Natural killer cell (primary cell): ENCODE measurements at regions not wholly inside any gene's neighbourhood (a gene's known extent, or its start where the extent isn't known, plus 50 kb on each side); places are given as distances from the start of the nearest gene placed in this dataset.

Source experiments
- ATAC-seq, 3 donors: fragments of 150-1000 bp in 2 of 3; fragments of 200-7000 bp in 1 of 3; cut with Tn5 transposase; 1 replicate in 1 of 3; 2 replicates in 2 of 3; pipeline ENCODE4 v1.10.0; 2021; ENCODE audit warnings: mild to moderate bottlenecking in 2 of 3, moderate library complexity in 2 of 3
- DNase-seq, 2 donors: peaks; one replicate each; pipeline versions ENCODE4 v3.0.0 to v3.0.0-alpha.2; 2013 to 2021; ENCODE audit warnings: mixed read lengths in 1 of 2
- H3K27ac ChIP-seq: one replicate; pipeline ENCODE4 v1.5.1; 2013; ENCODE audit warnings: mild to moderate bottlenecking, low read length
- H3K27me3 ChIP-seq: one replicate; pipeline ENCODE4 v1.6.1; 2013; ENCODE audit warnings: low read length; ENCODE audit not compliant: control insufficient read depth, insufficient read depth
- H3K36me3 ChIP-seq: one replicate; pipeline ENCODE4 v1.6.1; 2013; ENCODE audit warnings: low read length; ENCODE audit not compliant: control insufficient read depth, insufficient read depth
- H3K4me1 ChIP-seq: one replicate; pipeline ENCODE4 v1.6.1; 2013; ENCODE audit warnings: low read length; ENCODE audit not compliant: control insufficient read depth, insufficient read depth
- H3K4me3 ChIP-seq: one replicate; pipeline ENCODE4 v1.5.1; 2013; ENCODE audit warnings: low read length
- H3K9me3 ChIP-seq: one replicate; pipeline ENCODE4 v1.6.1; 2013; ENCODE audit warnings: low read length; ENCODE audit not compliant: control insufficient read depth, insufficient read depth
- H3K27ac Mint-ChIP-seq, 2 donors: one replicate each; pipeline ENCODE4 v1.8.0; 2022; ENCODE audit warnings: mild to moderate bottlenecking in 2 of 2, mixed read lengths in 2 of 2, moderate library complexity in 1 of 2
- H3K27me3 Mint-ChIP-seq, 2 donors: one replicate each; pipeline ENCODE4 v1.8.0; 2022; ENCODE audit warnings: low read depth in 2 of 2, mixed read lengths in 2 of 2
- H3K36me3 Mint-ChIP-seq: one replicate; pipeline ENCODE4 v1.8.0; 2022; ENCODE audit warnings: mixed read lengths
- H3K4me1 Mint-ChIP-seq, 2 donors: one replicate each; pipeline ENCODE4 v1.8.0; 2022; ENCODE audit warnings: mixed read lengths in 2 of 2
- H3K4me3 Mint-ChIP-seq: one replicate; pipeline ENCODE4 v1.8.0; 2022; ENCODE audit warnings: mild to moderate bottlenecking, moderate library complexity, mixed read lengths
- H3K9me3 Mint-ChIP-seq, 2 donors: one replicate each; pipeline ENCODE4 v1.8.0; 2022; ENCODE audit warnings: mixed read lengths in 2 of 2
- WGBS: methylation state at CpG from one replicate; pipeline ENCODE4 v1.1.7; 2013; ENCODE audit warnings: missing lambda C conversion rate; ENCODE audit not compliant: insufficient coverage; 5-methylcytosine and 5-hydroxymethylcytosine counted together
- intact Hi-C: fragments of 100-400 bp; cut with micrococcal nuclease; formaldehyde crosslinking; loops from one replicate; pipeline ENCODE4 v1.14.2; 2022
- TF ChIP-seq, protein P1 (sequence below): fragments of 200-600 bp; IDR thresholded peaks from one replicate; pipeline ENCODE4 v1.8.0; 2022; ENCODE audit warnings: antibody characterized with exemption

DNA sequence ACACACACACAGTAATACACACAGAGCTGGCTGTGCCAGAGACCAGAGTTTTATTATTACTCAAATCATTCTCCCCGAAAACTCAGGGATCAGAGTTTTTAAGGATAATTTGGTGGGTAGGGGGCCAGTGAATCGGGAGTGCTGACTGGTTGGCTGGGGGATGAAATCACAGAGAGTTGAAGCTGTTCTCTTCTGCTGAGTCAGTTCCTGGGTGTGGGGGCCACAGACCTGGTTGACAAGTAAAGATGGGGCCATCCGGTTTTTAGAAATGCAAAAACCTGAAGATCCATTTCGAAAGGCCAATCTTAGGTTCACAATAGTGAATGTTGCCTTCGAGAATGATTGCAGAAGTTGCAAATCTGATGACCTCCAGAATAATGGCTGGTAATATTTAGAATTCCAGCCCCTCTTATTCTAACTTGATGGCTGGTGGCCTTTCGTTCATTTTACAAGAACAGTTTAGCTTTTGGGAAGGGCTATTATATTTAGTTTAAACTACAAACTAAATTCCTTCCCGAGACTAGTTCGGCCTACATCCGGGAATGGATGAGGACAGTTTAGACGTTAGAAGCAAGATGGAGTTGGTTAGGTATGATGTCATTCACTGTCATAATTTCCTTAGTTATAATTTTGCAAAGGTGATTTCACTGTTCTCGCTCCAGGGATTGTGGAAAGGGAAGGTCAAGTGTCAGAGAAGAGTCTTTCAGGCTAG is 123.2 kb downstream of the KCNJ18 start:
- Mint-ChIP-seq H3K4me1 (no peaks in the 10 kb centered on the region), H3K27ac (no peak overlapping the region), H3K36me3 (no peaks in the 10 kb centered on the region)

DNA sequence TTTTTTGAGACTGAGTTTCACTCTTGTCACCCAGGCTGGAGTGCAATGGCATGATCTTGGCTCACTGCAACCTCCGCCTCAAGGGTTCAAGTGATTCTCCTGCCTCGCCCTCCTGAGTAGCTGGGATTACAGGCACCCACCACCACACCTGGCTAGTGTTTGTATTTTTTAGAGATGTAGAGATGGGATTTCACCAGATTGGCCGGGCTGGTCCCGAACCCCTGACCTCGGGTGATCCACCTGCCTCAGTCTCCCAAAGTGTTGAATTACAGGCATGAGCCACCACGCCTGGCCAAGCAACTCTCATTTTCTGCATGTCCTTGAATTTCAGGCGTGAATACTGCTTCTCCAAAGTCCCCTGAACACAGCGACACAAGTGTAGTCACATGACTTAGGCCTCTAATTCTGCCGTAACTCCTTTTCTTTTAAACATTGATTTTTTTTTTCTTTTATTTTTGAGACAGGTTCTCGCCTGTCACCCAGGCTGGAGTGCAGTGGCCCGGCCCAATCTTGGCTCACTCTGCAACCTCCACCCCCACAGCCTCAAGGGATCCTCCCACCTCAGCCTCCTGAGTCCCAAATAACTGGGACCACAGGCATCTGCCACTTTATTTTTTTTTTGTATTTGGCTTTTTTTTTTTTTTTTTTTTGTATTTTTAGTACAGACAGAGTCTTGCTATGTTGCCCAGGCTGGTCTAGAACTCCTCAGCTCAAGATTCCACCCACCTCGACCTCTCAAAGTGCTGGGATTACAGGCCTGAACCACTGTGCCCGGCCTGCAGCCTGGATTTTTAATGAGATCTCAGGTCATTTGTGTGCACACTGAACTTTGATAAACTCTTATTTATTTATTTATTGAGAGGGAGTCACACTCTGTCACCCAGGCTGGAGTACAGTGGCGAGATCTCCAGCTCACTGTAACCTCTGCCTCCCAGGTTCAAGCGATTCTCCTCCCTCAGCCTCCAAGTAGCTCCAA is 124.6 kb downstream of the KCNJ18 start:
- intact Hi-C loops, result no loop called here
- Mint-ChIP-seq H3K36me3 (no peaks in the 10 kb centered on the region), H3K27ac (no peak overlapping the region), H3K9me3 (no peaks in the 10 kb centered on the region), H3K4me1 (no peaks in the 10 kb centered on the region), H3K4me3 (no peak overlapping the region), H3K27me3 (no peaks in the 10 kb centered on the region)
- Histone ChIP-seq H3K4me3 (no peak overlapping the region), H3K4me1 (no peaks in the 10 kb centered on the region), H3K27ac (no peak overlapping the region), H3K27me3 (no peaks in the 10 kb centered on the region), H3K36me3 (no peaks in the 10 kb centered on the region), H3K9me3 (peaks cover 4% of the 10 kb centered on the region)
- ATAC-seq (no peak), DNase-seq (no peak)
- TF ChIP-seq, protein P1, sequence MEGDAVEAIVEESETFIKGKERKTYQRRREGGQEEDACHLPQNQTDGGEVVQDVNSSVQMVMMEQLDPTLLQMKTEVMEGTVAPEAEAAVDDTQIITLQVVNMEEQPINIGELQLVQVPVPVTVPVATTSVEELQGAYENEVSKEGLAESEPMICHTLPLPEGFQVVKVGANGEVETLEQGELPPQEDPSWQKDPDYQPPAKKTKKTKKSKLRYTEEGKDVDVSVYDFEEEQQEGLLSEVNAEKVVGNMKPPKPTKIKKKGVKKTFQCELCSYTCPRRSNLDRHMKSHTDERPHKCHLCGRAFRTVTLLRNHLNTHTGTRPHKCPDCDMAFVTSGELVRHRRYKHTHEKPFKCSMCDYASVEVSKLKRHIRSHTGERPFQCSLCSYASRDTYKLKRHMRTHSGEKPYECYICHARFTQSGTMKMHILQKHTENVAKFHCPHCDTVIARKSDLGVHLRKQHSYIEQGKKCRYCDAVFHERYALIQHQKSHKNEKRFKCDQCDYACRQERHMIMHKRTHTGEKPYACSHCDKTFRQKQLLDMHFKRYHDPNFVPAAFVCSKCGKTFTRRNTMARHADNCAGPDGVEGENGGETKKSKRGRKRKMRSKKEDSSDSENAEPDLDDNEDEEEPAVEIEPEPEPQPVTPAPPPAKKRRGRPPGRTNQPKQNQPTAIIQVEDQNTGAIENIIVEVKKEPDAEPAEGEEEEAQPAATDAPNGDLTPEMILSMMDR, result no peak
- 78% methylated on average over 15 of the region's 15 CpGs for WGBS

More for the DNA sequence above, 123.2 kb downstream of the KCNJ18 start:
- Histone ChIP-seq H3K4me1 (no peaks in the 10 kb centered on the region), H3K4me3 (no peak overlapping the region), H3K27me3 (no peaks in the 10 kb centered on the region), H3K27ac (no peak overlapping the region), H3K36me3 (no peaks in the 10 kb centered on the region), H3K9me3 (peaks cover 4% of the 10 kb centered on the region)
- TF ChIP-seq, protein P1, result no peak
- intact Hi-C loops, result no loop called here
- DNase-seq, result no peak
- WGBS, result 88% methylated on average over 10 of the region's 11 CpGs
- Mint-ChIP-seq H3K4me3 (no peak overlapping the region), H3K27me3 (no peaks in the 10 kb centered on the region), H3K9me3 (no peaks in the 10 kb centered on the region)
- peak in 1 of 3 donors; percentile 31 for ATAC-seq

DNA sequence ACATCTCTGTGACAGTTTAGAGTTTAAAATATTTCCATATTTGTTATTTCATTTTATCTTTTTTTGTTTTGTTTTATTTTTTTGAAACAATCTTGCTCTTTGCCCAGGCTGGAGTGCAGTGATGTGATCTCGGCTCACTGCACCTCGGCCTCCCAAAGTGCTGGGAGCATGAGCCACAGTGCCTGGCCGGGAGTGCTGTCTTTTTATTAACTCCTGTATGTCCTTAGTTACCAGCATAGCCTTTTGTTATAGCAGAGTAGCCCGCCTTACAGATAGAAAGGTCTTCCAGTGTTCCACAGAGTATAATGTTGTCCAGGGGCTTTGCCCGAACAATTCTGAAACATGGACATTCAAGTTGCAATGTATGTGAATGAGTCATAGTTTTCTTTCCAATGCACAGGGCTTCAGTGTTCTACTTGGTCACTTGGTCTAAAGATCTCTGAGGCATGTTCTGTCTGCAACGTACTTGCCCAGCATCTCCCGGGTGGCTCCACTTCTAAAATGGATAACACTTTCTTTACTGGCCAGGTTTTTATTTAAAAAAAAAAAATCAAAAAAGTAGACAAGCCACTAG is 125.6 kb downstream of the KCNJ18 start:
- DNase-seq (no peak), ATAC-seq (no peak)
- intact Hi-C loops, result no loop called here
- Mint-ChIP-seq H3K9me3 (no peaks in the 10 kb centered on the region), H3K4me3 (no peak overlapping the region), H3K4me1 (no peaks in the 10 kb centered on the region), H3K27me3 (no peaks in the 10 kb centered on the region), H3K36me3 (no peaks in the 10 kb centered on the region), H3K27ac (no peak overlapping the region)
- Histone ChIP-seq H3K4me1 (no peaks in the 10 kb centered on the region), H3K9me3 (peaks cover 4% of the 10 kb centered on the region), H3K36me3 (no peaks in the 10 kb centered on the region), H3K27ac (no peak overlapping the region), H3K4me3 (no peak overlapping the region), H3K27me3 (no peaks in the 10 kb centered on the region)
- TF ChIP-seq, protein P1, result no peak
- 83% methylated on average over 7 of the region's 7 CpGs for WGBS
